Ovary (tissue), 3 donors: ENCODE measurements at regions not wholly inside any gene's neighbourhood (a gene's known extent, or its start where the extent isn't known, plus 50 kb on each side); places are given as distances from the start of the nearest gene placed in this dataset.

ENCODE experiments used
- CTCF ChIP-seq, 3 donors: fragments of 450-650 bp in 2 of 3; fragments of 200-600 bp in 1 of 3; IDR thresholded peaks; one replicate each; pipeline versions ENCODE4 v1.5.1 to v1.8.0; 2016 to 2022; ENCODE audit warnings: antibody characterized with exemption in 3 of 3, mild to moderate bottlenecking in 1 of 3
- POLR2A ChIP-seq: fragments of 450-650 bp; IDR thresholded peaks from one replicate; pipeline ENCODE4 v1.6.1; 2017; ENCODE audit warnings: antibody characterized with exemption, mild to moderate bottlenecking, moderate library complexity
- donor health status: DM: no; HTN: no; CAD: no.

- TF ChIP-seq CTCF (IDR thresholded peaks at IDR 0.05) (no peak), POLR2A (no peak)
Measured at GRCh38 chr9:134980991-134981390, 63.3 kb upstream of the FCN1 start.
